Gastrocnemius medialis (tissue), 4 donors: ENCODE measurements at regions not wholly inside any gene's neighbourhood (a gene's known extent, or its start where the extent isn't known, plus 50 kb on each side); places are given as distances from the start of the nearest gene placed in this dataset.

Experiments used
- CTCF ChIP-seq, 5 experiments: fragments of 450-650 bp in 3 of 5; fragments of 200-600 bp in 2 of 5; sonication (generic) in 2 of 5; IDR thresholded peaks in 4 of 5; conservative IDR thresholded peaks in 1 of 5; 1 replicate in 4 of 5; 2 replicates in 1 of 5; pipeline ENCODE4 v1.5.1; 2016 to 2019; ENCODE audit warnings: antibody characterized with exemption in 5 of 5, mild to moderate bottlenecking in 3 of 5, moderate library complexity in 3 of 5
- POLR2A ChIP-seq, 2 donors: fragments of 450-650 bp; IDR thresholded peaks; one replicate each; pipeline ENCODE4 v1.6.1; 2017; ENCODE audit warnings: antibody characterized with exemption in 2 of 2, mild to moderate bottlenecking in 2 of 2, moderate library complexity in 2 of 2

GRCh38 chr10:20606985-20607384 is 290.1 kb downstream of the NEBL start:
- TF ChIP-seq POLR2A (IDR thresholded peaks at IDR 0.05) (no peak), CTCF (IDR thresholded peaks at IDR 0.05 in 4 of 5, conservative IDR thresholded peaks at IDR 0.05 in 1 of 5) (no peak)
